Natural killer cell (primary cell): ENCODE measurements at regions not wholly inside any gene's neighbourhood (a gene's known extent, or its start where the extent isn't known, plus 50 kb on each side); places are given as distances from the start of the nearest gene placed in this dataset.

Experiments used
- ATAC-seq, 3 donors: fragments of 150-1000 bp in 2 of 3; fragments of 200-7000 bp in 1 of 3; cut with Tn5 transposase; 1 replicate in 1 of 3; 2 replicates in 2 of 3; pipeline ENCODE4 v1.10.0; 2021; ENCODE audit warnings: mild to moderate bottlenecking in 2 of 3, moderate library complexity in 2 of 3
- DNase-seq, 2 donors: peaks; one replicate each; pipeline versions ENCODE4 v3.0.0 to v3.0.0-alpha.2; 2013 to 2021; ENCODE audit warnings: mixed read lengths in 1 of 2
- H3K27ac ChIP-seq: one replicate; pipeline ENCODE4 v1.5.1; 2013; ENCODE audit warnings: mild to moderate bottlenecking, low read length
- H3K27me3 ChIP-seq: one replicate; pipeline ENCODE4 v1.6.1; 2013; ENCODE audit warnings: low read length; ENCODE audit not compliant: control insufficient read depth, insufficient read depth
- H3K36me3 ChIP-seq: one replicate; pipeline ENCODE4 v1.6.1; 2013; ENCODE audit warnings: low read length; ENCODE audit not compliant: control insufficient read depth, insufficient read depth
- H3K4me1 ChIP-seq: one replicate; pipeline ENCODE4 v1.6.1; 2013; ENCODE audit warnings: low read length; ENCODE audit not compliant: control insufficient read depth, insufficient read depth
- H3K4me3 ChIP-seq: one replicate; pipeline ENCODE4 v1.5.1; 2013; ENCODE audit warnings: low read length
- H3K9me3 ChIP-seq: one replicate; pipeline ENCODE4 v1.6.1; 2013; ENCODE audit warnings: low read length; ENCODE audit not compliant: control insufficient read depth, insufficient read depth
- H3K27ac Mint-ChIP-seq, 2 donors: one replicate each; pipeline ENCODE4 v1.8.0; 2022; ENCODE audit warnings: mild to moderate bottlenecking in 2 of 2, mixed read lengths in 2 of 2, moderate library complexity in 1 of 2
- H3K27me3 Mint-ChIP-seq, 2 donors: one replicate each; pipeline ENCODE4 v1.8.0; 2022; ENCODE audit warnings: low read depth in 2 of 2, mixed read lengths in 2 of 2
- H3K36me3 Mint-ChIP-seq: one replicate; pipeline ENCODE4 v1.8.0; 2022; ENCODE audit warnings: mixed read lengths
- H3K4me1 Mint-ChIP-seq, 2 donors: one replicate each; pipeline ENCODE4 v1.8.0; 2022; ENCODE audit warnings: mixed read lengths in 2 of 2
- H3K4me3 Mint-ChIP-seq: one replicate; pipeline ENCODE4 v1.8.0; 2022; ENCODE audit warnings: mild to moderate bottlenecking, moderate library complexity, mixed read lengths
- H3K9me3 Mint-ChIP-seq, 2 donors: one replicate each; pipeline ENCODE4 v1.8.0; 2022; ENCODE audit warnings: mixed read lengths in 2 of 2
- WGBS: methylation state at CpG from one replicate; pipeline ENCODE4 v1.1.7; 2013; ENCODE audit warnings: missing lambda C conversion rate; ENCODE audit not compliant: insufficient coverage; 5-methylcytosine and 5-hydroxymethylcytosine counted together
- intact Hi-C: fragments of 100-400 bp; cut with micrococcal nuclease; formaldehyde crosslinking; loops from one replicate; pipeline ENCODE4 v1.14.2; 2022
- TF ChIP-seq, protein P1 (sequence below): fragments of 200-600 bp; IDR thresholded peaks from one replicate; pipeline ENCODE4 v1.8.0; 2022; ENCODE audit warnings: antibody characterized with exemption

DNA sequence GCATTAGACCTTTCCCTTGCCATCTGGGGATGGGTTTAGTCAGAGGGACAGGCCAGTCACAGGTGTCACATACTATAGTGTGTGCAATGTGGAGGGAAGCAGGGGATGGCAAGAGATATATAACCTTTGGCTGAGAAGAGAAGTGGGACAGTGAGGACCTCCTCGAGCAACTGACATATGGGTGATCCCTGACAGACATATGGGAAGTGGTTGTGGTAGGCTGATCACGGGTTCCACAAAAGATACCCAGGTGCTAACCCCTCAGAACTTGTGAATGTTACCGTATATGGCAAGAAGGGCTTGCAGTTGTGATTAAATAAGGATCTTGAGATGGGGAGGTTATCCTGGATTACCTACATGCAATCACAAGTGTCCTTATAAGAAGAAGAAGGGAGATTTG, 188.1 kb upstream of the MPHOSPH6 start:
- H3K4me1 ChIP-seq: no peaks in the 10 kb centered on the region
- H3K9me3 ChIP-seq: no peaks in the 10 kb centered on the region
- H3K27me3 Mint-ChIP-seq: peaks cover 22 to 43% of the 10 kb centered on the region in 2 donors
- no peak overlapping the region for H3K27ac Mint-ChIP-seq
- H3K9me3 Mint-ChIP-seq: no peaks in the 10 kb centered on the region
- H3K4me3 ChIP-seq: no peak overlapping the region
- no peaks in the 10 kb centered on the region for H3K36me3 Mint-ChIP-seq
- TF ChIP-seq, protein P1, sequence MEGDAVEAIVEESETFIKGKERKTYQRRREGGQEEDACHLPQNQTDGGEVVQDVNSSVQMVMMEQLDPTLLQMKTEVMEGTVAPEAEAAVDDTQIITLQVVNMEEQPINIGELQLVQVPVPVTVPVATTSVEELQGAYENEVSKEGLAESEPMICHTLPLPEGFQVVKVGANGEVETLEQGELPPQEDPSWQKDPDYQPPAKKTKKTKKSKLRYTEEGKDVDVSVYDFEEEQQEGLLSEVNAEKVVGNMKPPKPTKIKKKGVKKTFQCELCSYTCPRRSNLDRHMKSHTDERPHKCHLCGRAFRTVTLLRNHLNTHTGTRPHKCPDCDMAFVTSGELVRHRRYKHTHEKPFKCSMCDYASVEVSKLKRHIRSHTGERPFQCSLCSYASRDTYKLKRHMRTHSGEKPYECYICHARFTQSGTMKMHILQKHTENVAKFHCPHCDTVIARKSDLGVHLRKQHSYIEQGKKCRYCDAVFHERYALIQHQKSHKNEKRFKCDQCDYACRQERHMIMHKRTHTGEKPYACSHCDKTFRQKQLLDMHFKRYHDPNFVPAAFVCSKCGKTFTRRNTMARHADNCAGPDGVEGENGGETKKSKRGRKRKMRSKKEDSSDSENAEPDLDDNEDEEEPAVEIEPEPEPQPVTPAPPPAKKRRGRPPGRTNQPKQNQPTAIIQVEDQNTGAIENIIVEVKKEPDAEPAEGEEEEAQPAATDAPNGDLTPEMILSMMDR: no peak
- no peak for ATAC-seq
- no peak overlapping the region for H3K4me3 Mint-ChIP-seq
- H3K4me1 Mint-ChIP-seq: no peaks in the 10 kb centered on the region
- no peak overlapping the region for H3K27ac ChIP-seq
- H3K27me3 ChIP-seq: no peaks in the 10 kb centered on the region
- no peaks in the 10 kb centered on the region for H3K36me3 ChIP-seq
- intact Hi-C loops: no loop called here
- no peak for DNase-seq
- 55% methylated on average over 3 of the region's 3 CpGs for WGBS

DNA sequence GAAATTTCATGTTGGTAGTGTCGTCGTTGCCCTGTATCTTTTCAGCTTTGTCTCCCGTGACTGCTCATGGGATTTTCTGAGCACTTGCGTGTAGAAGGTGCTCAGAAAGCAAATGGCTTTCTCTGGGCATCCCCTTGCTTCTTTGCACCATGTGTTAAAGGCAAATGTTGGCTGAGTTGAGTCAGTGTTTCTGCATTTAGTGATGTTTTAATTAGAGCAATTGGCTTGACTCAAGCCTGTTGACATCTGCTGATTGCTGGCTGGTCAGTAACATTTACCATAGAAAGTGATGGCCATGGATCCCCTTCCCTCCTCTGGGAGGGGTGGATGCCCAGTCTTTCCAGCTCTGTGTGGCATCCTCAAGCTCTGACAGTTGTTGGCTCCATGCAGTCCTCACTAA, 187.2 kb upstream of the MPHOSPH6 start:
- H3K4me1 Mint-ChIP-seq: no peaks in the 10 kb centered on the region
- H3K27ac Mint-ChIP-seq: no peak overlapping the region
- H3K36me3 ChIP-seq: no peaks in the 10 kb centered on the region
- H3K27me3 Mint-ChIP-seq: peaks cover 18 to 38% of the 10 kb centered on the region in 2 donors
- no peaks in the 10 kb centered on the region for H3K36me3 Mint-ChIP-seq
- 83% methylated on average over 4 of the region's 4 CpGs for WGBS
- intact Hi-C loops: no loop called here
- H3K4me3 ChIP-seq: no peak overlapping the region
- no peak for ATAC-seq
- H3K9me3 ChIP-seq: no peaks in the 10 kb centered on the region
- H3K27ac ChIP-seq: no peak overlapping the region
- no peaks in the 10 kb centered on the region for H3K4me1 ChIP-seq
- no peak for DNase-seq
- H3K27me3 ChIP-seq: no peaks in the 10 kb centered on the region
- H3K4me3 Mint-ChIP-seq: no peak overlapping the region
- TF ChIP-seq, protein P1: no peak
- H3K9me3 Mint-ChIP-seq: no peaks in the 10 kb centered on the region

DNA sequence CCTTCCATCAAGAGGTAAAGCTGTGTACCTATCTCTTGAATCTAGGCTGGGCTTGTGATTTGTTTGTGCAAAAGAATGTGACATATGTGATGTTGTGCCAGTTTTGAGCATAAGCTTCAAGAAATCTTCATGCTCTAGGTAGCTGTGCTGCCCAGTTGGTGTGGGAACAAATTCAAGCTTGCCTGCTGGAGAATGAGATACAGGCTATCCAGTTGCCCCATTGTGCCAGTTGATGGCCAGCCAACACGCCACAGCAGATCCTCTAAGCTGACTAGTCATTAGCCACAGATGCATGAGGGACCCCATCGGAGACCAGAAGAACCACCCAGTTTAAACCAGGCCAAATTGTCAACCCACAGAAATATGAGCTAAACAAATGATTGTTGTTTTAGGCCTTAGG, 180.5 kb upstream of the MPHOSPH6 start:
- TF ChIP-seq, protein P1: no peak
- DNase-seq (no peak), ATAC-seq (no peak)
- no peaks in the 10 kb centered on the region for H3K9me3 Mint-ChIP-seq
- H3K27ac ChIP-seq: no peak overlapping the region
- H3K4me1 Mint-ChIP-seq: no peaks in the 10 kb centered on the region
- no peaks in the 10 kb centered on the region for H3K9me3 ChIP-seq
- no peak overlapping the region for H3K4me3 ChIP-seq
- H3K4me3 Mint-ChIP-seq: no peak overlapping the region
- H3K27ac Mint-ChIP-seq: no peak overlapping the region
- H3K36me3 ChIP-seq: no peaks in the 10 kb centered on the region
- intact Hi-C loops: no loop called here
- 83% methylated on average over 1 of the region's 2 CpGs for WGBS
- H3K36me3 Mint-ChIP-seq: no peaks in the 10 kb centered on the region
- H3K4me1 ChIP-seq: no peaks in the 10 kb centered on the region
- no peaks in the 10 kb centered on the region for H3K27me3 ChIP-seq
- peaks cover 9 to 38% of the 10 kb centered on the region in 2 donors for H3K27me3 Mint-ChIP-seq

DNA sequence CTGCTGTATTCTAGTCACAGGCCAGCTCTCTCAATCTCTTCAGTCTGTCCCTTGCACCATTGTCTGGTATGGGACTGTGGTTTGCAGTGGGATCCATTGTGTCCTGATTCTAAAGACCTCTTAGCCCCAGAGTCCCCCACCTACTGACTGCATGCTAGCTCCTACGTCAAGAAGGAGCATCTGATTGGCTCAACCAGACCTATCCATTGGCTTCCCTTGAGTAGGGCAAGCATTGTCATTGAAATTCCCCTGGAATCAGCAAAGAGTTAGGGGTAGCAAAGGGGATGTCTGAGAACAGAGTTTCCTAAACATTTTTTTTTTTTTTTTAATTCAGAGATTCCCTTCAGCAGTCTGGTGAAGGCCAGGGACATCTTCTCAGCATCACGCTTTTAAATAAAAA, 175.3 kb upstream of the MPHOSPH6 start:
- ATAC-seq (no peak), DNase-seq (no peak)
- H3K9me3 Mint-ChIP-seq: no peaks in the 10 kb centered on the region
- WGBS: 73% methylated on average over 1 of the region's 2 CpGs
- Histone ChIP-seq H3K4me3 (no peak overlapping the region), H3K36me3 (no peaks in the 10 kb centered on the region), H3K27me3 (no peaks in the 10 kb centered on the region), H3K9me3 (no peaks in the 10 kb centered on the region), H3K27ac (no peak overlapping the region), H3K4me1 (no peaks in the 10 kb centered on the region)
- H3K36me3 Mint-ChIP-seq: no peaks in the 10 kb centered on the region
- H3K27me3 Mint-ChIP-seq: peaks cover 12 to 52% of the 10 kb centered on the region in 2 donors
- no peak overlapping the region for H3K27ac Mint-ChIP-seq
- TF ChIP-seq, protein P1: no peak
- intact Hi-C loops: no loop called here
- no peaks in the 10 kb centered on the region for H3K4me1 Mint-ChIP-seq
- H3K4me3 Mint-ChIP-seq: no peak overlapping the region
